SK-N-SH (cell line): ENCODE measurements at regions not wholly inside any gene's neighbourhood (a gene's known extent, or its start where the extent isn't known, plus 50 kb on each side); places are given as distances from the start of the nearest gene placed in this dataset.

Experiments used
- CTCF ChIA-PET: fragments of 300-600, 350-600 bp; formaldehyde crosslinking; extraction: SDS; loops from one replicate; lab custom pipeline; 2021; lab: Yijun Ruan, JAX
- POLR2A ChIA-PET: fragments of 350-600 bp; sonication (Branson Sonifier 250); formaldehyde crosslinking; extraction: SDS; loops from one replicate; lab custom pipeline; 2020; ENCODE audit warnings: antibody characterized with exemption, inconsistent platforms; lab: Yijun Ruan, JAX
- DNase-seq: peaks from one replicate; pipeline ENCODE4 v3.0.0; 2012
- H2AFZ ChIP-seq: fragments of 200-600 bp; sonication (generic); 2 replicates; pipeline ENCODE4 v1.8.1; 2016; ENCODE audit warnings: antibody characterized with exemption, mild to moderate bottlenecking, low read depth
- H3F3A ChIP-seq: fragments of 200-600 bp; sonication (generic); replicated peaks from 2 replicates; pipeline ENCODE3; 2016; ENCODE audit warnings: antibody characterized with exemption, mild to moderate bottlenecking; ENCODE audit not compliant: insufficient read depth
- H3K27ac ChIP-seq, 2 experiments: fragments of 200-500 bp in 1 of 2; fragments of 200-600 bp in 1 of 2; sonication (Bioruptor generic) in 1 of 2; sonication (generic), shearing (Covaris generic) in 1 of 2; 2 replicates each; pipeline versions ENCODE4 v1.5.1 to v1.6.1; 2014 to 2016; ENCODE audit warnings: low read depth in 2 of 2, inconsistent platforms in 1 of 2, low read length in 1 of 2, mild to moderate bottlenecking in 1 of 2, mixed read lengths in 1 of 2
- H3K27me3 ChIP-seq: fragments of 200-600 bp; sonication (generic), shearing (Covaris generic); 2 replicates; pipeline ENCODE4 v1.6.1; 2016; ENCODE audit warnings: mixed run types; ENCODE audit not compliant: insufficient read depth
- H3K36me3 ChIP-seq, 2 experiments: fragments of 200-500 bp in 1 of 2; fragments of 200-600 bp in 1 of 2; sonication (Bioruptor generic) in 1 of 2; sonication (generic) in 1 of 2; replicated peaks in 1 of 2; 2 replicates each; pipeline versions ENCODE3 to v1.5.1; 2014 to 2016; ENCODE audit warnings: low read length in 1 of 2, mild to moderate bottlenecking in 1 of 2; ENCODE audit not compliant: insufficient read depth in 2 of 2, control insufficient read depth in 1 of 2
- H3K4me1 ChIP-seq, 2 experiments: fragments of 200-500 bp in 1 of 2; fragments of 200-600 bp in 1 of 2; sonication (Bioruptor generic) in 1 of 2; sonication (generic), shearing (Covaris generic) in 1 of 2; 2 replicates each; pipeline versions ENCODE4 v1.5.1 to v1.6.1; 2014 to 2016; ENCODE audit warnings: low read depth in 1 of 2, low read length in 1 of 2, mixed run types in 1 of 2; ENCODE audit not compliant: insufficient read depth in 2 of 2, control insufficient read depth in 1 of 2
- H3K4me2 ChIP-seq: fragments of 200-600 bp; sonication (generic), shearing (Covaris generic); 2 replicates; pipeline ENCODE4 v1.6.1; 2017; ENCODE audit warnings: mixed run types
- H3K4me3 ChIP-seq, 2 experiments: fragments of 200-500 bp in 1 of 2; fragments of 200-600 bp in 1 of 2; sonication (Bioruptor generic) in 1 of 2; sonication (generic), shearing (Covaris generic) in 1 of 2; 2 replicates each; pipeline versions ENCODE4 v1.5.1 to v1.8.1; 2014 to 2016; ENCODE audit warnings: low read depth in 2 of 2, inconsistent platforms in 1 of 2, low read length in 1 of 2, mild to moderate bottlenecking in 1 of 2, mixed read lengths in 1 of 2, moderate library complexity in 1 of 2
- H3K79me2 ChIP-seq: fragments of 200-600 bp; sonication (generic); 2 replicates; pipeline ENCODE4 v1.8.1; 2017; ENCODE audit warnings: mild to moderate bottlenecking; ENCODE audit not compliant: insufficient read depth
- H3K9ac ChIP-seq: fragments of 200-600 bp; sonication (generic); 2 replicates; pipeline ENCODE4 v1.6.1; 2017; ENCODE audit warnings: mixed run types
- H3K9me2 ChIP-seq: fragments of 200-600 bp; sonication (generic); 2 replicates; pipeline ENCODE4 v1.6.1; 2017; ENCODE audit warnings: mixed run types
- H3K9me3 ChIP-seq: fragments of 200-600 bp; sonication (generic); 2 replicates; pipeline ENCODE4 v1.6.1; 2017; ENCODE audit warnings: mixed run types, mild to moderate bottlenecking, moderate library complexity
- H4K20me1 ChIP-seq: fragments of 200-600 bp; sonication (generic); 2 replicates; pipeline ENCODE4 v1.6.1; 2017; ENCODE audit warnings: mild to moderate bottlenecking, mixed run types; ENCODE audit not compliant: insufficient read depth
- CHD2 ChIP-seq: fragments of 150-350 bp; IDR thresholded peaks from 2 replicates; pipeline ENCODE4 v1.6.1; 2018; ENCODE audit warnings: low read length; ENCODE audit not compliant: partially characterized antibody
- CTCF ChIP-seq: fragments of 200-600 bp; sonication (generic); IDR thresholded peaks from 2 replicates; pipeline ENCODE4 v1.6.1; 2017; ENCODE audit warnings: antibody characterized with exemption, mild to moderate bottlenecking, moderate library complexity
- ELF1 ChIP-seq: IDR thresholded peaks from 2 replicates; pipeline ENCODE4 v1.4.0; 2012
- FOSL2 ChIP-seq: IDR thresholded peaks from 2 replicates; pipeline ENCODE4 v1.4.0; 2012; ENCODE audit warnings: low read depth, mild to moderate bottlenecking, moderate library complexity, borderline replicate concordance
- FOXM1 ChIP-seq: IDR thresholded peaks from 2 replicates; pipeline ENCODE4 v1.4.0; 2012; ENCODE audit warnings: low read depth, mild to moderate bottlenecking
- GATA2 ChIP-seq: sonication (generic); formaldehyde crosslinking; IDR thresholded peaks from 2 replicates; pipeline ENCODE4 v1.5.0; 2020; ENCODE audit warnings: mild to moderate bottlenecking, missing genetic modification reagents
- IRF3 ChIP-seq: fragments of 150-350 bp; IDR thresholded peaks from 2 replicates; pipeline ENCODE4 v1.6.1; 2016; ENCODE audit warnings: mild to moderate bottlenecking, low read depth, low read length
- JUND ChIP-seq: IDR thresholded peaks from 2 replicates; pipeline ENCODE4 v1.4.0; 2012
- MAX ChIP-seq: IDR thresholded peaks from 2 replicates; pipeline ENCODE4 v1.4.0; 2012; ENCODE audit warnings: low read depth
- MEF2A ChIP-seq: IDR thresholded peaks from 2 replicates; pipeline ENCODE4 v1.4.0; 2012; ENCODE audit warnings: low read depth, borderline replicate concordance
- NRF1 ChIP-seq: IDR thresholded peaks from 2 replicates; pipeline ENCODE4 v1.6.1; 2012; ENCODE audit warnings: low read depth, mild to moderate bottlenecking, low read length
- PBX3 ChIP-seq: IDR thresholded peaks from 2 replicates; pipeline ENCODE4; 2012
- RAD21 ChIP-seq: IDR thresholded peaks from 2 replicates; pipeline ENCODE4 v1.6.1; 2012; ENCODE audit warnings: mild to moderate bottlenecking, low read length
- RCOR1 ChIP-seq: fragments of 150-350 bp; IDR thresholded peaks from 2 replicates; pipeline ENCODE4 v1.6.1; 2017; ENCODE audit warnings: antibody characterized with exemption, low read length
- REST ChIP-seq: IDR thresholded peaks from 2 replicates; pipeline ENCODE4 v1.6.1; 2012; ENCODE audit warnings: mild to moderate bottlenecking, low read depth, low read length, moderate library complexity
- SIN3A ChIP-seq: IDR thresholded peaks from 2 replicates; pipeline ENCODE4 v1.6.1; 2012; ENCODE audit warnings: low read depth, mild to moderate bottlenecking, low read length, moderate library complexity, borderline replicate concordance
- SMC3 ChIP-seq: IDR thresholded peaks from 2 replicates; pipeline ENCODE4 v1.6.1; 2012; ENCODE audit warnings: low read depth, low read length, improper control_type of control experiment
- TEAD4 ChIP-seq: IDR thresholded peaks from 2 replicates; pipeline ENCODE4 v1.4.0; 2012; ENCODE audit warnings: mild to moderate bottlenecking, borderline replicate concordance; ENCODE audit not compliant: insufficient read depth
- USF2 ChIP-seq: fragments of 150-350 bp; IDR thresholded peaks from 2 replicates; pipeline ENCODE4 v1.6.1; 2017; ENCODE audit warnings: antibody characterized with exemption, low read length, low read depth, borderline replicate concordance
- ZBTB33 ChIP-seq: IDR thresholded peaks from 2 replicates; pipeline ENCODE4 v1.4.0; 2012; ENCODE audit warnings: low read depth, borderline replicate concordance
- WGBS: methylation state at CpG from one replicate; pipeline ENCODE4 v1.1.6; 2017; ENCODE audit warnings: low lambda C conversion rate; 5-methylcytosine and 5-hydroxymethylcytosine counted together

- Histone ChIP-seq H3K79me2 (no peaks in the 10 kb centered on the region), H3K4me2 (no peak overlapping the region), H4K20me1 (no peaks in the 10 kb centered on the region), H3K9me2 (no peaks in the 10 kb centered on the region), H3K27ac (no peak overlapping the region), H3K9ac (no peak overlapping the region), H3K36me3 (no peaks in the 10 kb centered on the region), H3K4me3 (no peak overlapping the region), H3F3A (peaks cover 2% of the 10 kb centered on the region), H2AFZ (no peak overlapping the region), H3K27me3 (no peaks in the 10 kb centered on the region), H3K4me1 (peaks cover 2 to 6% of the 10 kb centered on the region in 2 experiments; a peak in 2 of 4 replicates), H3K9me3 (no peaks in the 10 kb centered on the region)
- ChIA-PET CTCF (no interaction called here), POLR2A (no interaction called here)
- TF ChIP-seq FOXM1: no peak
- TF ChIP-seq MAX: no peak
- TF ChIP-seq TEAD4: no peak
- TF ChIP-seq CTCF: no peak
- TF ChIP-seq JUND: no peak
- no peak for TF ChIP-seq ELF1
- no peak for TF ChIP-seq RCOR1
- TF ChIP-seq CHD2: no peak
- TF ChIP-seq SMC3: no peak
- no peak for TF ChIP-seq PBX3
- no peak for TF ChIP-seq NRF1
- TF ChIP-seq REST: no peak
- TF ChIP-seq RAD21: no peak
- no peak for TF ChIP-seq IRF3
- no peak for TF ChIP-seq GATA2
- no peak for TF ChIP-seq FOSL2
- TF ChIP-seq ZBTB33: no peak
- TF ChIP-seq MEF2A: no peak
- no peak for TF ChIP-seq SIN3A
- no peak for TF ChIP-seq USF2
- WGBS: 56% methylated on average over 2 of the region's 2 CpGs
- DNase-seq: no peak
Measured at GRCh38 chr2:66846887-66847286, 412.0 kb downstream of the MEIS1 start.
